Spleen (tissue), 7 donors: ENCODE measurements at regions not wholly inside any gene's neighbourhood (a gene's known extent, or its start where the extent isn't known, plus 50 kb on each side); places are given as distances from the start of the nearest gene placed in this dataset.

ENCODE experiments used
- POLR2AphosphoS5 ChIP-seq, 3 donors: sonication (generic); formaldehyde crosslinking; IDR thresholded peaks; one replicate each; pipeline ENCODE4 v1.5.1; 2017; ENCODE audit warnings: antibody characterized with exemption in 3 of 3
- TF ChIP-seq, protein P1 (sequence below), 11 experiments: fragments of 200-600 bp in 7 of 11; fragments of 450-650 bp in 4 of 11; sonication (generic) in 4 of 11; IDR thresholded peaks in 8 of 11; conservative IDR thresholded peaks in 3 of 11; 1 replicate in 7 of 11; 2 replicates in 4 of 11; pipeline versions ENCODE4 v1.4.0 to v1.8.0; 2016 to 2021; ENCODE audit warnings: antibody characterized with exemption in 11 of 11, inconsistent platforms in 4 of 11, mild to moderate bottlenecking in 1 of 11
- donor health status: DM: no; HTN: no; CAD: no; lungs with moderate emphysema.
- donor health status: DM: no; HTN: no; CAD: no.
- donor health status: DM: no; HTN: no; CAD: no.

DNA sequence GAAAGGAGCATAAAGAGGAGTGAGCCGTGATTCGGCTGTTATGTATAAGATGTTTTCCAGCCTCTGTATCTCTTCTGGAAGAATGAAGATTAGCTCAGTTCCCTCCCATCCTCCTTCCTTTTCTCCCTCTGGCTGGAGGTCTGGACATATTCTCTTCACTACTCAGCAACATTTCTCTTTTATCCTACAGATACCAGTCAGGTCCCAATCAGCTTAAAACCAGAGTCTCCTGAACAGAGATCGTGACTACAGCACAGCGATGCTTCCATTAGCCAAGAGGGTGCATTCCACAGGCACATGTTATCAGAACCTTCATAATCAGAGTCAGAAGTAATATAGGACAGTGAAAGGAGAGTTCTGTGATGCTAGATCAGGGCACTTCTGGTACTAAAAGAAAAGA is 133.9 kb upstream of the SOX4 start:
- TF ChIP-seq, protein P1, sequence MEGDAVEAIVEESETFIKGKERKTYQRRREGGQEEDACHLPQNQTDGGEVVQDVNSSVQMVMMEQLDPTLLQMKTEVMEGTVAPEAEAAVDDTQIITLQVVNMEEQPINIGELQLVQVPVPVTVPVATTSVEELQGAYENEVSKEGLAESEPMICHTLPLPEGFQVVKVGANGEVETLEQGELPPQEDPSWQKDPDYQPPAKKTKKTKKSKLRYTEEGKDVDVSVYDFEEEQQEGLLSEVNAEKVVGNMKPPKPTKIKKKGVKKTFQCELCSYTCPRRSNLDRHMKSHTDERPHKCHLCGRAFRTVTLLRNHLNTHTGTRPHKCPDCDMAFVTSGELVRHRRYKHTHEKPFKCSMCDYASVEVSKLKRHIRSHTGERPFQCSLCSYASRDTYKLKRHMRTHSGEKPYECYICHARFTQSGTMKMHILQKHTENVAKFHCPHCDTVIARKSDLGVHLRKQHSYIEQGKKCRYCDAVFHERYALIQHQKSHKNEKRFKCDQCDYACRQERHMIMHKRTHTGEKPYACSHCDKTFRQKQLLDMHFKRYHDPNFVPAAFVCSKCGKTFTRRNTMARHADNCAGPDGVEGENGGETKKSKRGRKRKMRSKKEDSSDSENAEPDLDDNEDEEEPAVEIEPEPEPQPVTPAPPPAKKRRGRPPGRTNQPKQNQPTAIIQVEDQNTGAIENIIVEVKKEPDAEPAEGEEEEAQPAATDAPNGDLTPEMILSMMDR (IDR thresholded peaks at IDR 0.05 in 8 of 11, conservative IDR thresholded peaks at IDR 0.05 in 3 of 11), result no peak
- no peak for TF ChIP-seq POLR2AphosphoS5 (IDR thresholded peaks at IDR 0.05)
